Activated CD8-positive, alpha-beta memory T cell treated with anti-CD3 and anti-CD28 coated beads for 1 hour (primary cell): ENCODE measurements at regions not wholly inside any gene's neighbourhood (a gene's known extent, or its start where the extent isn't known, plus 50 kb on each side); places are given as distances from the start of the nearest gene placed in this dataset.

Source experiments
- DNase-seq, 2 donors: peaks; one replicate each; pipeline ENCODE4 v3.0.0-alpha.2; 2020; ENCODE audit warnings: low read depth in 1 of 2; ENCODE audit errors: extremely low read depth in 1 of 2

GRCh38 chr5:124156415-124156996 lies 589.9 kb downstream of the ZNF608 start:
- DNase-seq: no peak

- no peak for DNase-seq
Measured at GRCh38 chr5:124154714-124155113, 591.7 kb downstream of the ZNF608 start.

DNA sequence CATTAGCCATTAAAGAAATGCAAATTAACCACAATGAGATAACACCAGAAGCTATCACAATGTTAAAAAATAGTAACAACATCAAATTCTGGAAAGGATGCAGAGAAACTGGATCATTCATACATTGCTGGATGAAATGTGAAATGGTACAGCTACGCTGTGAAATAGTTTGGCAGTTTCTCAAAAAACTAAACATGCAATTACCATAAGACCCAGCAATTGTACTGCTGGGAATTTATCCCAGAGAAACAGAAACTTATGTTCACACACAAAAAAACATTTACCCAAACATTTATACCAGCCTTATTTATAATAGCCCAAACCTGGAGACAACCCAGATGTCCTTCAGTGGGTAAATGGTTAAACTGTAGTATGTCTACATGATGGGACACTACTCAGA lies 592.9 kb downstream of the ZNF608 start:
- DNase-seq: no peak

DNA sequence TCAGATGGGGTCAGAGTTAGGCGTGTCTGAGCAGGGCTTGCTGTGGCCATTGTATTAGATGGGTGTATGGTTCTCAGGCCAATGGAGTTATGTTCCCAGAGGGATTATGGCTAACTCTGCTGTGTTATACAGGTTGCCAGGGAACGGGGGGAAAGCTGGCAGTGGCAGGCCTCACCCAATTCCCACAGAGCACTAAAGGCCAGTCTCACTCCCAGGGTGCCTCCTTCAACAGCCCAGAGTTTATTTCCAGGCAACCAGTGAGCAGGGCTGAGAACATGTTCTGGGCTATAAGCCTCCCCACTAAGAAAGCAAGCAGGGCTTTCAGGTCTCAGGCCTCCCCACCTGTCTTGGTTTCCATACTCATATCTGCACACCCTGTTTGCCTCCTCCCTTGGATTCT lies 597.9 kb downstream of the ZNF608 start:
- no peak for DNase-seq

GRCh38 chr5:124140060-124140459 lies 606.4 kb downstream of the ZNF608 start:
- no peak for DNase-seq

DNA sequence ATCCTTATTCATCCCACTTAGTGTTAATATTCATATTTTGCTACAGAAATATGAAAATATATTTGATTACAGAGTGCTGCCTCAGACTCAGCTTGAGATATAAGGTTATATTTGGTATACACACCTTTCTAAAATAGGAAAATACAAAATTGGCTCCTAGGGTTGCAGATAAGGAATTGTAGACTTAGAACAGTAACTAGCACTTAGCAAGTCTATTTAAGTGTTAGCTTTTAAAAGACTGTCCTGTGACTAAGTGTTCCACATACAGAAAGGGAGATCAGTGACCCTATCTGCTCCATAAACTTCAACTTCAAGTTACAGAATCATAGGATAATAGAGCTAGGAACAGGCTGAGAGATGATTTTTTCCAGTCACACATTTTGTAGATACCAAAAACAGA lies 607.0 kb downstream of the ZNF608 start:
- DNase-seq: no peak

DNA sequence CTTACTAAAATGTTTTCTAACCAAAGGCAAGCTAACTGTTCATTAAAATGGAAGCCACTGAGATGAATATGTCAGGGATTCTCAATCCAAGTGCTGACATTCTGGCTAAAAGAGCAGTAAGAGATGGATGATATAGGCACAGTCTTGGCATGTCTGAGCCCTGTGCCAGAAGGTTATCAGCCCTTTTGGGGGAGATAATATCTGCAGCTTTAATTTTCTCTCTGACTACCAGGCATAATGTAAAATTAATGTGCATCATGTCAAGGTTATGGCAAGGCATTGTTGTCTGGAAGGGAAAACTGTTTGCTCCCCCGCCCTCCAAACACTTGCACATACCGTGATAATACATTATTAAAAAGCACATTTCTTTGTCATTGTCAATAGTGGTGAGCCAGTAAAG lies 609.8 kb downstream of the ZNF608 start:
- DNase-seq: no peak

DNA sequence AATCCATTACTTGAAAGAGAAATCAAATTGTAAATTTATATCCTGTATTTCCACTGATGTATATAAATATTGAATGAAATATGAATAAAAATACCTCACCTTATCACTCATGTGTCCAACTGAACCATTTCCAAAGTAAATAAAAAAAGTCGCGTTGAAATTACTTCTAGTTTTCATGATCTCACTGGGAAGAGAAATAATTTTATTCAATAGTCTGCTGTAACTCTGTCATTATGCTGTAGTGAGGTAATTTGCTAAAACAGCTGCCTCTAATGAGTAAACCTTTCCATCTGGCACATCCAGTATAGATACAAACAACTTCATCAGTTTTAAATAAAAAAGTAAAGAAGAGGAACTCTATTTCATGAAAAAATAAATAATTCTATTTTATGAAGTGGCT lies 611.5 kb downstream of the ZNF608 start:
- no peak for DNase-seq

DNA sequence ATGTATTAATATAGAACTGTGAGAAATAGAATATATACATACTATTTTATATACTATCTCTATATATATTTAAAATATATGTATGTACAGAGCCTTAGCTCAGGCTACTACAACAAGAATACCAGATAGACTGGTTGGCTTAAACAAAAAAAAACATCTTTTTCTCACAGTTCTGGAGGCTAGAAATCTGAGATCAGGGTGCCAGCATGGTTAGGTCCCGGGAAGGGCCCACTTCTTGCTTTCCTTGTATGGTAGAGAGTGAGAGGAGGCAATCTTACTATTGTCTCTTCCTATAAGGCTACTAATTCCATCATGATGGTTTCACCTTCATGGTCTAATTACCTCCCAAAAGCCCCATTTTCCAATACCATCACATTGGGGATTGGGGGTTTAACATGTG lies 613.0 kb downstream of the ZNF608 start:
- DNase-seq: no peak

DNA sequence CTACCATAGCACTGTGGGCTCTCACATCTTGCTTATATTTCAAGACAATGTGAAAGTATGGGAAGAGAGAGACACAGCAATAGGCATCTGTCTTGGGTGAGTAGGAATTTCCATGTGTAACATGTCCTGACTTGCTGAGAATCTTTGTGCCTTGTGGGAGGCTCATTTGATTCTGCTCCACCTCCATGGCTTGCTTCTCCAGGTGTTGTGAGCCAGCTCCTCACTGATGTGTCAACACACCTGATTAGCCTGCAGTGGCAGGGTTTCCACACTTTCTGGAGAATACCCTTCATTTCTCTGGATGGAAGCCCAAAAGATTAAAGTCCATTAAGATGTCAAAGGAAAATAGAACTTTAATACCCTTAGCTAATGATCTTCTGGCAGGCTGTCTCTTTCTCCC lies 613.6 kb downstream of the ZNF608 start:
- no peak for DNase-seq

DNA sequence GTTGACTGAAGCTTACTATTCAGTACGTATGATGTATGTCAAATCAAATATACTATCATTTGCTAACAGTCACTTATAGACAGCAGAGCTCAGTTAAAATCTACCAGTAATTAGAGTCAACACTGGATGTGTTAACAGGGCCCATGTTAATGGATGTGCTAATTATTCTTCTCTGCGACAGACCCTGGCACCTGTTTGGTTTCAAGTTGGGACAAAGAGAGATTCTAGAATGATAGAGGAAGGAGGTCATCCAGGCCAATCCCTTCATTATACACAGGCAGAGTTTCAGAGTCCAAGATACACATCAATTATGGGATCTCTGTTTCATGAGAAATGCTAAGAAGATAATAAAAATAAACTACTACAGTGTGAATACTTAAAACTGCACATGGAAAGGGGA lies 615.0 kb downstream of the ZNF608 start:
- DNase-seq: no peak

- DNase-seq: no peak
Measured at GRCh38 chr5:124130816-124131215, 615.6 kb downstream of the ZNF608 start.

DNA sequence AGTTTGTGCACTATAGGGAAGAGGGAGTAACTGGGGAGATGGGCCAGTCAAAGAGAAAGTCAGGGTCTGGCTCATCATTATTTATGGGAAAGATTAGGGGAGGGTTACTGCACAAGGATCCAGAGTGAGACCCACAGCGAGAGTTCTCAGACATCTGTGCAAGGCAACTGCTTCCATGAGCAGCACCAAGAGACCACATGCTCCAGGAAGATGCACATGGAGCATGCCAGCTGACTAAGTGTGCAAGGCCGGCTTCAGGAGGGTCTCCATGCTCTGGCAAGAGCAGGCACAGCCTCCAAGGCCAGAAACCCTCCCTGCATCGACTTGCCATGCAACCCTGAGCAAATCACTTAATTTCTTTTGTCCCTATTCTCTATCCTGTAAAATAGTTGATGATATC lies 616.9 kb downstream of the CSNK1G3 start:
- DNase-seq: no peak

GRCh38 chr5:124126504-124127217 lies 614.7 kb downstream of the CSNK1G3 start:
- DNase-seq: no peak

DNA sequence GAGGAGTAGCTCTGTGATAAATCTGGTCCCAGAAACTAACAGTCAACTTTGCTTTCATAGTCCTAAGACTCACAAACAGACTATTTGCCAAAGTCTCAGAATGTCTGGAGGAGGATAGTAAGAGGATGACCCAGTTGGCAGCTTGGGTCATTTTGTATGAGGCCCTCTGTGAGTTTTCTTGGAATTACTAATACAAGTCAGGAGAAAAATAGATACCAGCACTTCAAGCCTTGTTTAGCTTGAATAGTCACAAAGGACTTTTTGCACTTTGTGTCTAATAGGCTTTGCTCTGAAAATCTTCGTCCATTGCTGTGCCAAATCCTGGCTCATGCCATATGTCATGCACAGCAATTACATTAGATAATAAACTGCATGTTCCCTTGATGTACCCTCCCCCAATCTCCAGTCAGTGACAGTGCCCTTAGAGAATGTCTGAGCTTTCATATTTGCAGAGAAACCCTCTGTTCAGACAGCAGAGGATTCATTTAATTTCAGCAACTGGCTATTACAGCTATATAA lies 612.8 kb downstream of the CSNK1G3 start:
- DNase-seq: no peak

- no peak for DNase-seq
Measured at GRCh38 chr5:124121198-124121597, 609.2 kb downstream of the CSNK1G3 start.

- DNase-seq: no peak
Measured at GRCh38 chr5:124114911-124115310, 602.9 kb downstream of the CSNK1G3 start.

DNA sequence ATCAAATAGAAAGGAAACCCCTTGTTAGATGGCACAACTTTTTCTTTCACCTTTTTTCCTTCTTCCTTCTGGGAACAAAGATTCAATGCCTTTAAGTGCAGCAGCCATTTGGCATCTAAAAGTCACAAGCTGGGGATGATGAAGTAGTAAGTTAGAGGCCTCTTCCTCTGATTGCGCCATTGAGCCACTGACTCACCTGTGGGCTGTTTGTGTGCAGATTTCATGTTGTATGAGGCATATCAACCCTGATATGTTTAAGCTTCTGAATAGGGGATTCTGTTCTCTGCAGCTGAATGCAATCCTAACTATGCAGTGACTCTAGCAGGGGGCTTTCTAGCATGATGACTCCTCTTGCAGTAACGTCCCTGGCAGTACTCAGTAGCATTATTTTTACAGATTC lies 599.9 kb downstream of the CSNK1G3 start:
- no peak for DNase-seq

- no peak for DNase-seq
Measured at GRCh38 chr5:124110942-124111341, 599.0 kb downstream of the CSNK1G3 start.

DNA sequence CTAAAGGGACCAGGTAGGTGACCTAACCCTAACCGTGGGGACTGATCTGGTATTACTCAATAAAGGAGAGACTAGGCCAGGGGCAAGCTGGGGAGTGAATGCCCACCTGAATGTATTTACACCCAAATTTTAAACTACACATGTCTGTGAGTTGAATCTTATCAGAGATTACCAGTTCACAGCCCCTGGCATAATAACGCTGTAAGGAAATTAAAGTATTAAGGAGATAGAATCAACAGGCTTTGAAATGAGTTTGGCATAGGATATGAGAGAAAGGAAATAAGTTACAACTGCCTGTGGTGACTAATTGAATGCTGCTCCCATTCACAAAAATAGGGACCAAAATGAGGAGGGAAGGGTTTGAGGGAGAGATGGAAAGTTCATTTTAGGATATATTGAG lies 593.3 kb downstream of the CSNK1G3 start:
- DNase-seq: no peak

- DNase-seq: no peak
Measured at GRCh38 chr5:124104821-124105220, 592.8 kb downstream of the CSNK1G3 start.

DNA sequence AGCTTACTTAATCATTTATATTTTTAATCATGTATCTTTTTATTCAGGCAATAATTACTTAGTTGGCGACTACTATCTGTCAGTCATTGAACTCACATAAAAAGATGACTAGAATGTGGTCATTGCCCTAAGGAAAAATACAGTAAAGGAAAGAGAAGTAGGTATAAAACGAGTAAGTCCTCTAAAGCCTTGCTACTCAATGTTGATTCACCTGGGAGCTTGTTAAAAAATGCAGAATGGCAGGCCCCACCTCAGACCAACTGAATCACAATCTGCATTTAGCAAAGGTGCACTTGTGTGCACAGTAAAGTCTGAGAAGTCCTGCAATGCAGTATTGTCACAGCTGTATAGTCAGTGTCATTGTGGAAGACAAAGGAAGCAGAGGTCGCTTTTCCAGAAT lies 592.4 kb downstream of the CSNK1G3 start:
- DNase-seq: no peak

DNA sequence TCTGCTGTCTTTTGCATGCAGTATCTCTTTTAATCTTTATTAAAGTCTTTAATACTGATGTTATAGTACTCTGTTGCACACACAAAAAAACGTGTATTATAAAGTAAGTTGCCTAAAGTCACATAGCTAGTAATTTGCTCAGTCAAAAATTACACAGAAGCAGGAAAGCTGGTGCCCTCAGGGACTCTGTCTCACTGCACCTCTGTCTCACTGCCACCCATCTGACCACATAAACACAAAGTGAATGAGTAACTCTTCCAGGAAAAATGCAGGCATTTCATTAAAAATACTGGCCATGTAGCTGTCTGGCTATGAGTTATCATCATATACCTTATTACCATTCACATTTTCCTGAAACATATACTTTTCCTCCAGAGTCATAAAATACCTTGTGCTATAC lies 591.7 kb downstream of the CSNK1G3 start:
- no peak for DNase-seq
